Activated B cell treated with CpG ODN at 0.5 μM for 24 hours (primary cell): ENCODE measurements at regions not wholly inside any gene's neighbourhood (a gene's known extent, or its start where the extent isn't known, plus 50 kb on each side); places are given as distances from the start of the nearest gene placed in this dataset.

Experiments used
- ATAC-seq: fragments of 200-7000 bp; cut with Tn5 transposase; one replicate; pipeline ENCODE4 v1.10.0; 2021; ENCODE audit warnings: low read depth, mild to moderate bottlenecking, moderate library complexity
- CTCF ChIA-PET: fragments of 350-600 bp; sonication (Branson Sonifier 250); formaldehyde crosslinking; loops from one replicate; lab custom pipeline; 2021; ENCODE audit warnings: antibody characterized with exemption; lab: Charles Lee
- POLR2A ChIA-PET: fragments of 350-600 bp; sonication (Branson Sonifier 250); formaldehyde crosslinking; loops from one replicate; lab custom pipeline; 2021; ENCODE audit warnings: antibody characterized with exemption; lab: Charles Lee
- DNase-seq: peaks from one replicate; pipeline ENCODE4 v3.0.0; 2022
- H3K27ac Mint-ChIP-seq: one replicate; pipeline ENCODE4 v1.8.0; 2020; ENCODE audit warnings: mixed read lengths
- H3K27me3 Mint-ChIP-seq: one replicate; pipeline ENCODE4 v1.8.0; 2021; ENCODE audit warnings: mixed read lengths
- H3K36me3 Mint-ChIP-seq: one replicate; pipeline ENCODE4 v1.8.0; 2021; ENCODE audit warnings: low read depth, mixed read lengths
- H3K4me1 Mint-ChIP-seq: one replicate; pipeline ENCODE4 v1.8.0; 2021; ENCODE audit warnings: mixed read lengths
- H3K4me3 Mint-ChIP-seq: one replicate; pipeline ENCODE4 v1.8.0; 2020; ENCODE audit warnings: mild to moderate bottlenecking, mixed read lengths
- H3K9me3 Mint-ChIP-seq: one replicate; pipeline ENCODE4 v1.8.0; 2020; ENCODE audit warnings: mixed read lengths
- intact Hi-C: fragments of 100-400 bp; cut with micrococcal nuclease; formaldehyde crosslinking; loops from one replicate; pipeline ENCODE4 v1.15.1; 2024
- TF ChIP-seq, protein P1 (sequence below): fragments of 200-600 bp; IDR thresholded peaks from one replicate; pipeline ENCODE4 v1.8.0; 2022; ENCODE audit warnings: antibody characterized with exemption, mild to moderate bottlenecking

DNA sequence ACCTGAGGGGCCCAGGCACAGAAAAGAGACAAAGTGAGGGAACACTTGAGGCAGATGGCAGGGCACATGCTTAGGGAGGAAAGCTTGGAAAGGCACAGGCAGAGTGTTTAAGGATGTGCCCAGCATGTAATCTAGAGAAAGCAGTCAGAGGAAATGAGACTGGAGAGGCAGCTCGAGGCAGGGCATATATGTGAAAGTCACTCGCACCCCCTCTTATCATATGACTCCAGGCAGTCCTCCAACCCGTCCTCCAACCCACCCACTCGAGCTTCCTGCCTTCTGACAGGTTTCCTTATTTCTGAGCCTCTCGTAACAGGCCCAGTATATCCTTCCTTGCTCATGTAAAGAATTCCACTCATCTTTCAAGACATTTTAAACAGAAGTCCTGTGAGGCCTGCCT, 294.0 kb downstream of the SOX2 start:
- H3K27ac Mint-ChIP-seq = no peak overlapping the region
- H3K4me3 Mint-ChIP-seq = no peak overlapping the region
- no peaks in the 10 kb centered on the region for H3K9me3 Mint-ChIP-seq
- DNase-seq (no peak), ATAC-seq (no peak)
- intact Hi-C loops = no loop called here
- no peaks in the 10 kb centered on the region for H3K36me3 Mint-ChIP-seq
- CTCF ChIA-PET = no interaction called here
- TF ChIP-seq, protein P1, sequence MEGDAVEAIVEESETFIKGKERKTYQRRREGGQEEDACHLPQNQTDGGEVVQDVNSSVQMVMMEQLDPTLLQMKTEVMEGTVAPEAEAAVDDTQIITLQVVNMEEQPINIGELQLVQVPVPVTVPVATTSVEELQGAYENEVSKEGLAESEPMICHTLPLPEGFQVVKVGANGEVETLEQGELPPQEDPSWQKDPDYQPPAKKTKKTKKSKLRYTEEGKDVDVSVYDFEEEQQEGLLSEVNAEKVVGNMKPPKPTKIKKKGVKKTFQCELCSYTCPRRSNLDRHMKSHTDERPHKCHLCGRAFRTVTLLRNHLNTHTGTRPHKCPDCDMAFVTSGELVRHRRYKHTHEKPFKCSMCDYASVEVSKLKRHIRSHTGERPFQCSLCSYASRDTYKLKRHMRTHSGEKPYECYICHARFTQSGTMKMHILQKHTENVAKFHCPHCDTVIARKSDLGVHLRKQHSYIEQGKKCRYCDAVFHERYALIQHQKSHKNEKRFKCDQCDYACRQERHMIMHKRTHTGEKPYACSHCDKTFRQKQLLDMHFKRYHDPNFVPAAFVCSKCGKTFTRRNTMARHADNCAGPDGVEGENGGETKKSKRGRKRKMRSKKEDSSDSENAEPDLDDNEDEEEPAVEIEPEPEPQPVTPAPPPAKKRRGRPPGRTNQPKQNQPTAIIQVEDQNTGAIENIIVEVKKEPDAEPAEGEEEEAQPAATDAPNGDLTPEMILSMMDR = no peak
- no peaks in the 10 kb centered on the region for H3K4me1 Mint-ChIP-seq
- POLR2A ChIA-PET = no interaction called here
- no peaks in the 10 kb centered on the region for H3K27me3 Mint-ChIP-seq

DNA sequence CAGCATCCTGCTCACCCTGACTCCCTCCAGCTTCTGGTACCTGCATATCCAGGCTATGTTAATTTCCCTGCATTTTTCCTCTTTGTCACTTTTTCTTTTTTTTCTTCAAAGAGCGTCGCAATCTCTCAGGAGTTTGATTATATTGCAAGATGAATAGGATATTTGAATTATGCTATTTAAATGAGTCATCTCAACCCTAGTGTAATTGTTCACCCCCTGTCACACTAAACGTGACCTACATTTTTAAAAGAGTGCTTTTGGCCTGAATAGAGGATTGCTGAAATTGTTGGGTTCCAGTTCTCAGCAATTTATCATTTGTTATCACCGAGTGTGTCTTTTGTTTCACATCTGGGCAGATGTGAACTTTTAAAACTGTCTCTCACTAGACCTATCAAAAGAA, 294.7 kb downstream of the SOX2 start:
- DNase-seq (no peak), ATAC-seq (no peak)
- no peak overlapping the region for H3K27ac Mint-ChIP-seq
- H3K4me1 Mint-ChIP-seq = no peaks in the 10 kb centered on the region
- no peaks in the 10 kb centered on the region for H3K36me3 Mint-ChIP-seq
- CTCF ChIA-PET = no interaction called here
- TF ChIP-seq, protein P1 = no peak
- intact Hi-C loops = no loop called here
- no peaks in the 10 kb centered on the region for H3K9me3 Mint-ChIP-seq
- no peak overlapping the region for H3K4me3 Mint-ChIP-seq
- no peaks in the 10 kb centered on the region for H3K27me3 Mint-ChIP-seq
- POLR2A ChIA-PET = no interaction called here

GRCh38 chr3:182007441-182007840, 295.7 kb downstream of the SOX2 start:
- intact Hi-C loops = no loop called here

DNA sequence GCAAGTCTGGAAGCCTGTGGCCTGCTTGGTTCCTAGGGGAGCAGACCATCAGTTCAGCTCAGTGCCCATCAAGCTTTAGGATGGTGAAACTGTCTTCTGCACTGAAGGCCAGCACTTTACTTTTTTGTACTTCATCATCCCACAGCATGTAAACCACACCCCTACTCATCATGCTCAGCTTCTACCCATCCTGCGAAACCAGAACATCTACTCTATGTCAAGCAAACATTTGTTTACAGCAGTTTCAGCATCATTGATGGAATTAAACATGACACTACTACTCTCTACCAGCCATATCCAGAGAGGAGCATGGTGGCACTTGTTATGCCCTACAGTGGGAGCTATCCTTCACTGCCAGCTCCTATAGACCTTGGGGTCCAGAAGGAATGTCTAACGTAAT, 306.6 kb downstream of the SOX2 start:
- H3K27me3 Mint-ChIP-seq = no peaks in the 10 kb centered on the region
- H3K27ac Mint-ChIP-seq = no peak overlapping the region
- peaks cover 2% of the 10 kb centered on the region for H3K9me3 Mint-ChIP-seq
- ATAC-seq = no peak
- no peaks in the 10 kb centered on the region for H3K36me3 Mint-ChIP-seq
- H3K4me3 Mint-ChIP-seq = no peak overlapping the region
- H3K4me1 Mint-ChIP-seq = no peaks in the 10 kb centered on the region
- TF ChIP-seq, protein P1 = no peak
- ChIA-PET CTCF (no interaction called here), POLR2A (no interaction called here)
- DNase-seq = no peak
- intact Hi-C loops = no loop called here

More at GRCh38 chr3:182007441-182007840, 295.7 kb downstream of the SOX2 start:
- H3K9me3 Mint-ChIP-seq = no peaks in the 10 kb centered on the region
- H3K27ac Mint-ChIP-seq = no peak overlapping the region
- ChIA-PET CTCF (no interaction called here), POLR2A (no interaction called here)
- no peaks in the 10 kb centered on the region for H3K4me1 Mint-ChIP-seq
- TF ChIP-seq, protein P1 = no peak
- no peak overlapping the region for H3K4me3 Mint-ChIP-seq
- H3K27me3 Mint-ChIP-seq = no peaks in the 10 kb centered on the region
- no peak for DNase-seq
- ATAC-seq = no peak
- no peaks in the 10 kb centered on the region for H3K36me3 Mint-ChIP-seq

- TF ChIP-seq, protein P1 = no peak
These were observed 308.2 kb downstream of the SOX2 start for GRCh38 chr3:182019926-182020325.

More at GRCh38 chr3:182019926-182020325, 308.2 kb downstream of the SOX2 start:
- H3K9me3 Mint-ChIP-seq = peaks cover 2% of the 10 kb centered on the region
- H3K27ac Mint-ChIP-seq = no peak overlapping the region
- CTCF ChIA-PET = no interaction called here
- no peaks in the 10 kb centered on the region for H3K36me3 Mint-ChIP-seq
- no peak overlapping the region for H3K4me3 Mint-ChIP-seq
- POLR2A ChIA-PET = no interaction called here
- no peaks in the 10 kb centered on the region for H3K27me3 Mint-ChIP-seq
- DNase-seq (no peak), ATAC-seq (no peak)
- intact Hi-C loops = no loop called here
- H3K4me1 Mint-ChIP-seq = no peaks in the 10 kb centered on the region
